Stomach (tissue), 4 donors: ENCODE measurements at regions not wholly inside any gene's neighbourhood (a gene's known extent, or its start where the extent isn't known, plus 50 kb on each side); places are given as distances from the start of the nearest gene placed in this dataset.

Experiments
- CTCF ChIP-seq, 7 experiments: fragments of 450-650 bp in 4 of 7; fragments of 200-600 bp in 3 of 7; sonication (generic) in 3 of 7; IDR thresholded peaks; one replicate each; pipeline ENCODE4 v1.5.1; 2016 to 2019; ENCODE audit warnings: antibody characterized with exemption in 7 of 7, control low read depth in 2 of 7, mild to moderate bottlenecking in 1 of 7
- EP300 ChIP-seq: sonication (generic); formaldehyde crosslinking; IDR thresholded peaks from one replicate; pipeline ENCODE4 v1.6.1; 2017; ENCODE audit warnings: antibody characterized with exemption
- POLR2A ChIP-seq, 4 donors: fragments of 450-650 bp; IDR thresholded peaks; one replicate each; pipeline ENCODE4 v1.6.1; 2016; ENCODE audit warnings: antibody characterized with exemption in 4 of 4, control low read depth in 2 of 4, mild to moderate bottlenecking in 1 of 4, moderate library complexity in 1 of 4
- POLR2AphosphoS5 ChIP-seq, 3 donors: sonication (generic); formaldehyde crosslinking; IDR thresholded peaks; one replicate each; pipeline ENCODE4 v1.6.1; 2016; ENCODE audit warnings: antibody characterized with exemption in 3 of 3

DNA sequence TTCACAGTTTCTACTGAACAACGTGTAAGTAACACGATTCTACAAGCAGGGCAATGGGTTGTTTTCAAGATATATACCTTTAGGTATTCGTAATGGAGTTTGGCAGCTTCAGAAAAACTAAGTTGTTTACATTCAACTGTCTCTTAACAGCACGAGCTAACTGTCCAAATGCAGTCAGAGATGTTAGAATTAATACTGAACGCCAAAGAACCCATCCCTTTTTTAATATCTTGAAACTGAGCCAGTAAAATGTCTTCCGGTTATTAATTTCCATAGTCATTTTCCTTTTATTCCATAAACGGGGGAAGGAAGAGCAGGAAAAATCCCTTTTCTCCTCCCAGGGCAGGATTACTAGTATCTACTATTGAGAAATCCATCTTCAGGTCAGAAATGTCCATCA is 129.0 kb upstream of the THBS1 start:
- TF ChIP-seq CTCF (IDR thresholded peaks at IDR 0.05) = no peak
- TF ChIP-seq POLR2A (IDR thresholded peaks at IDR 0.05) = no peak
- no peak for TF ChIP-seq POLR2AphosphoS5 (IDR thresholded peaks at IDR 0.05)
- no peak for TF ChIP-seq EP300
